H1 (cell line): ENCODE measurements at regions not wholly inside any gene's neighbourhood (a gene's known extent, or its start where the extent isn't known, plus 50 kb on each side); places are given as distances from the start of the nearest gene placed in this dataset.

Experiments used
- CTCF ChIA-PET: fragments of 300-600 bp; sonication (Branson Sonifier 250); formaldehyde crosslinking; loops from one replicate; lab custom pipeline; 2021; ENCODE audit not compliant: partially characterized antibody; lab: Charles Lee
- POLR2A ChIA-PET: fragments of 300-600 bp; sonication (Branson Sonifier 250); formaldehyde crosslinking; loops from one replicate; lab custom pipeline; 2021; ENCODE audit warnings: inconsistent platforms; ENCODE audit not compliant: partially characterized antibody; lab: Charles Lee
- DNase-seq, 2 experiments: peaks; one replicate each; pipeline versions ENCODE4 v3.0.0 to v3.0.0-alpha.2; 2010 to 2022; ENCODE audit warnings: low spot score in 2 of 2, low read depth in 1 of 2, mixed read lengths in 1 of 2
- FAIRE-seq: peaks from 2 replicates; lab custom pipeline; 2011; peaks lifted over from hg19 to GRCh38; lab: Jason Lieb, UNC
- H2AFZ ChIP-seq: 2 replicates; pipeline ENCODE4 v1.8.1; 2012; ENCODE audit warnings: low read length, inconsistent platforms
- H2AK5ac ChIP-seq: 2 replicates; pipeline ENCODE4 v1.6.1; 2013; ENCODE audit warnings: low read depth, low read length
- H2BK120ac ChIP-seq: replicated peaks from 2 replicates; pipeline ENCODE3; 2013; ENCODE audit warnings: low read depth, low read length, inconsistent platforms
- H2BK12ac ChIP-seq: 2 replicates; pipeline ENCODE4 v1.6.1; 2013; ENCODE audit warnings: low read depth, low read length
- H2BK15ac ChIP-seq: 2 replicates; pipeline ENCODE4 v1.6.1; 2013; ENCODE audit warnings: low read length
- H2BK20ac ChIP-seq: 2 replicates; pipeline ENCODE4 v1.6.1; 2013; ENCODE audit warnings: low read length
- H2BK5ac ChIP-seq: 2 replicates; pipeline ENCODE4 v1.6.1; 2013; ENCODE audit warnings: low read depth, low read length
- H3K14ac ChIP-seq: 2 replicates; pipeline ENCODE4 v1.6.1; 2013; ENCODE audit warnings: inconsistent platforms; ENCODE audit not compliant: insufficient read length
- H3K18ac ChIP-seq: 2 replicates; pipeline ENCODE4 v1.6.1; 2013; ENCODE audit warnings: low read length; ENCODE audit errors: extremely low read depth
- H3K23ac ChIP-seq: 2 replicates; pipeline ENCODE4 v1.6.1; 2013; ENCODE audit warnings: inconsistent platforms; ENCODE audit not compliant: insufficient read length
- H3K23me2 ChIP-seq: 2 replicates; pipeline ENCODE4 v1.6.1; 2013; ENCODE audit warnings: low read depth, low read length
- H3K27ac ChIP-seq: 2 replicates; pipeline ENCODE4 v1.6.1; 2011; ENCODE audit warnings: low read depth, low read length, inconsistent platforms
- H3K27me3 ChIP-seq, 4 experiments: replicated peaks in 1 of 4; 1 replicate in 1 of 4; 2 replicates in 3 of 4; pipeline versions ENCODE4 v1.6.1 to v1.8.1; 2011 to 2013; ENCODE audit warnings: low read length in 3 of 4, mild to moderate bottlenecking in 3 of 4, inconsistent platforms in 2 of 4, mixed read lengths in 2 of 4, moderate library complexity in 1 of 4; ENCODE audit not compliant: control insufficient read depth in 3 of 4, insufficient read depth in 3 of 4; ENCODE audit errors: extremely low read depth in 1 of 4
- H3K36me3 ChIP-seq, 4 experiments: 2 replicates each; pipeline versions ENCODE4 v1.6.1 to v1.8.1; 2011 to 2013; ENCODE audit warnings: mild to moderate bottlenecking in 4 of 4, low read length in 3 of 4, moderate library complexity in 2 of 4, control low read depth in 1 of 4, inconsistent platforms in 1 of 4; ENCODE audit not compliant: insufficient read depth in 4 of 4, control insufficient read depth in 2 of 4
- H3K4ac ChIP-seq: replicated peaks from 2 replicates; pipeline ENCODE3; 2013; ENCODE audit warnings: low read length, low read depth, mixed read lengths, inconsistent platforms; ENCODE audit not compliant: insufficient read length
- H3K4me1 ChIP-seq, 4 experiments: replicated peaks in 1 of 4; 1 replicate in 1 of 4; 2 replicates in 3 of 4; pipeline versions ENCODE4 v1.6.1 to v1.8.1; 2011 to 2013; ENCODE audit warnings: low read length in 3 of 4, inconsistent platforms in 2 of 4, mixed read lengths in 1 of 4; ENCODE audit not compliant: insufficient read depth in 4 of 4, control insufficient read depth in 3 of 4
- H3K4me2 ChIP-seq, 2 experiments: 2 replicates each; pipeline versions ENCODE4 v1.6.1 to v1.8.1; 2011 to 2013; ENCODE audit warnings: low read depth in 2 of 2, low read length in 2 of 2, control low read depth in 1 of 2, inconsistent platforms in 1 of 2, mild to moderate bottlenecking in 1 of 2; ENCODE audit not compliant: insufficient read depth in 1 of 2
- H3K4me3 ChIP-seq, 4 experiments: fragments of 200-600, 300-600 bp in 1 of 4; sonication (generic), shearing (Covaris generic), sonication (Bioruptor Twin) in 1 of 4; 2 replicates each; pipeline versions ENCODE4 v1.5.1 to v1.8.1; 2011 to 2016; ENCODE audit warnings: low read length in 4 of 4, low read depth in 3 of 4, control low read depth in 2 of 4, inconsistent platforms in 2 of 4, mild to moderate bottlenecking in 2 of 4, mixed read lengths in 1 of 4, moderate library complexity in 1 of 4; ENCODE audit not compliant: insufficient read depth in 2 of 4; ENCODE audit errors: extremely low read depth in 1 of 4
- H3K56ac ChIP-seq: replicated peaks from 2 replicates; pipeline ENCODE3; 2013; ENCODE audit warnings: low read depth, mild to moderate bottlenecking, mixed read lengths, low read length, inconsistent platforms; ENCODE audit not compliant: insufficient read length
- H3K79me1 ChIP-seq: 2 replicates; pipeline ENCODE4 v1.6.1; 2013; ENCODE audit warnings: low read depth, low read length, control low read depth
- H3K79me2 ChIP-seq, 2 experiments: 2 replicates each; pipeline versions ENCODE4 v1.6.1 to v1.8.1; 2012 to 2013; ENCODE audit warnings: low read length in 2 of 2, mild to moderate bottlenecking in 2 of 2, inconsistent platforms in 1 of 2; ENCODE audit not compliant: insufficient read depth in 2 of 2, control insufficient read depth in 1 of 2
- H3K9ac ChIP-seq, 4 experiments: replicated peaks in 1 of 4; 1 replicate in 1 of 4; 2 replicates in 3 of 4; pipeline versions ENCODE4 v1.6.1 to v1.8.1; 2011 to 2013; ENCODE audit warnings: low read depth in 3 of 4, low read length in 3 of 4, control low read depth in 2 of 4, mild to moderate bottlenecking in 2 of 4, moderate library complexity in 2 of 4, inconsistent platforms in 1 of 4; ENCODE audit errors: extremely low read depth in 1 of 4
- H3K9me3 ChIP-seq, 2 experiments: 2 replicates each; pipeline versions ENCODE4 v1.6.1 to v1.8.1; 2012 to 2013; ENCODE audit warnings: mild to moderate bottlenecking in 2 of 2, moderate library complexity in 2 of 2, control low read depth in 1 of 2, inconsistent platforms in 1 of 2, low read depth in 1 of 2, low read length in 1 of 2, mixed read lengths in 1 of 2; ENCODE audit not compliant: insufficient read depth in 2 of 2
- H4K20me1 ChIP-seq, 2 experiments: replicated peaks in 1 of 2; 2 replicates each; pipeline versions ENCODE3 to v1.8.1; 2011 to 2013; ENCODE audit warnings: inconsistent platforms in 2 of 2, low read length in 2 of 2, mild to moderate bottlenecking in 1 of 2; ENCODE audit not compliant: insufficient read depth in 2 of 2, control insufficient read depth in 1 of 2
- H4K5ac ChIP-seq: 2 replicates; pipeline ENCODE4 v1.6.1; 2013; ENCODE audit warnings: low read length, low read depth, mixed read lengths, inconsistent platforms; ENCODE audit not compliant: insufficient read length
- H4K8ac ChIP-seq: 2 replicates; pipeline ENCODE4 v1.8.0; 2013; ENCODE audit warnings: mild to moderate bottlenecking, moderate library complexity, low read length, inconsistent platforms; ENCODE audit not compliant: insufficient read depth; ENCODE audit errors: extremely low read depth
- H4K91ac ChIP-seq: replicated peaks from 2 replicates; pipeline ENCODE3; 2013; ENCODE audit warnings: low read length, mixed read lengths, inconsistent platforms; ENCODE audit not compliant: insufficient read length
- CBX5 ChIP-seq: fragments of 300-800, 300-1000 bp; sonication (generic); IDR thresholded peaks from 2 replicates; pipeline ENCODE4 v1.7.1; 2016; ENCODE audit warnings: antibody characterized with exemption, low read length, low read depth
- EGR1 ChIP-seq: IDR thresholded peaks from 2 replicates; pipeline ENCODE4 v1.6.1; 2011; ENCODE audit warnings: low read depth, low read length, borderline replicate concordance
- EP300 ChIP-seq, 2 experiments: IDR thresholded peaks; 1 replicate in 1 of 2; 2 replicates in 1 of 2; pipeline ENCODE4 v1.6.1; 2011 to 2012; ENCODE audit warnings: low read depth in 2 of 2, low read length in 2 of 2, mild to moderate bottlenecking in 2 of 2, borderline replicate concordance in 1 of 2, inconsistent platforms in 1 of 2, moderate library complexity in 1 of 2
- KDM4A ChIP-seq: IDR thresholded peaks from one replicate; pipeline ENCODE4 v1.7.1; 2012; ENCODE audit warnings: low read depth, mild to moderate bottlenecking, moderate library complexity, low read length, inconsistent platforms; ENCODE audit not compliant: severe bottlenecking
- RAD21 ChIP-seq, 2 experiments: IDR thresholded peaks in 1 of 2; conservative IDR thresholded peaks in 1 of 2; 2 replicates each; pipeline ENCODE4 v1.6.1; 2011; ENCODE audit warnings: low read depth in 2 of 2, low read length in 2 of 2, improper control_type of control experiment in 1 of 2, inconsistent platforms in 1 of 2, mild to moderate bottlenecking in 1 of 2, moderate library complexity in 1 of 2
- RXRA ChIP-seq: IDR thresholded peaks from 2 replicates; pipeline ENCODE4 v1.6.1; 2011; ENCODE audit warnings: low read depth, mild to moderate bottlenecking, low read length, moderate library complexity; ENCODE audit not compliant: insufficient read depth
- SIN3A ChIP-seq, 2 experiments: IDR thresholded peaks in 1 of 2; conservative IDR thresholded peaks in 1 of 2; 2 replicates each; pipeline ENCODE4 v1.6.1; 2011 to 2012; ENCODE audit warnings: low read length in 2 of 2, improper control_type of control experiment in 1 of 2, low read depth in 1 of 2, mild to moderate bottlenecking in 1 of 2
- SIRT6 ChIP-seq: IDR thresholded peaks from one replicate; pipeline ENCODE4 v1.7.1; 2012; ENCODE audit warnings: low read length, inconsistent platforms
- SP4 ChIP-seq: IDR thresholded peaks from 2 replicates; pipeline ENCODE4 v1.6.1; 2012; ENCODE audit warnings: low read length, inconsistent platforms
- TEAD4 ChIP-seq: IDR thresholded peaks from 2 replicates; pipeline ENCODE4 v1.6.1; 2012; ENCODE audit warnings: low read depth, low read length, inconsistent platforms, mixed read lengths
- WGBS, 2 experiments: shearing (Covaris generic) in 1 of 2; methylation state at CpG; one replicate each; pipeline versions ENCODE4 v1.1.6 to v1.1.7; 2013 to 2015; ENCODE audit warnings: low lambda C conversion rate in 2 of 2, mixed read lengths in 2 of 2, inconsistent platforms in 1 of 2, low coverage in 1 of 2, missing lambda C conversion rate in 1 of 2; ENCODE audit not compliant: insufficient replicate concordance in 2 of 2, insufficient coverage in 1 of 2, insufficient read length in 1 of 2; ENCODE audit errors: extremely low coverage in 1 of 2, missing lambda C conversion rate in 1 of 2; 5-methylcytosine and 5-hydroxymethylcytosine counted together
- TF ChIP-seq, protein P1 (sequence below): IDR thresholded peaks from 2 replicates; pipeline ENCODE4 v1.6.1; 2011; ENCODE audit warnings: low read length, improper control_type of control experiment
- TF ChIP-seq, protein P2 (sequence below): IDR thresholded peaks from 2 replicates; pipeline ENCODE4 v1.6.1; 2011; ENCODE audit warnings: low read depth, mild to moderate bottlenecking, low read length; ENCODE audit not compliant: insufficient read depth

DNA sequence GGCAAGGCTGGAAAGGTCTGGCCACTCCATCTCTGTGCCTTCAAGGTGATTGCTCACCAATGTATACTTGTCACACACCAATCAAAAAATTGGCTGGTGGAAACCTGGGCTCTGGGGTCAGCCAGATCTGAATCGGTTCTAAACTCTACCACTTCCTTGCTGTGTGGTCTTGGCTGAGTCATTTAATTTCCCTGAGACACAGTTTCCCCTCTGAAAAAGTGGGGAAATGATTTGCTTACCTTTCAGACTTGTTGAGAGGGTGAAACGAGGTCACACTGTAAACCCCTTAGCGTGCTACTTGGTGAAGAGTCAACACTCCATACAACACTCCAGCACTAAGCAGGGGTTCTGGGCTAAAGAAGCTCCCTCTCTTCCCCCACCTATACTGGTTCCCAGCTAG lies 252.3 kb upstream of the ZIC3 start:
- H2BK120ac ChIP-seq, result no peak overlapping the region
- no peak overlapping the region for H2BK15ac ChIP-seq
- H4K8ac ChIP-seq, result no peak overlapping the region
- no peak overlapping the region for H4K5ac ChIP-seq
- FAIRE-seq (no peak), DNase-seq (no peak)
- H3K23me2 ChIP-seq, result no peaks in the 10 kb centered on the region
- no peak overlapping the region for H3K4ac ChIP-seq
- H4K91ac ChIP-seq, result no peak overlapping the region
- no peak overlapping the region for H2BK5ac ChIP-seq
- H3K14ac ChIP-seq, result no peak overlapping the region
- H3K79me1 ChIP-seq, result no peaks in the 10 kb centered on the region
- 76% methylated on average over 2 of the region's 3 CpGs; no CpG with 5 or more reads in 1 of the 2 experiments for WGBS, 2 experiments
- H3K9ac ChIP-seq, result no peak overlapping the region
- H3K18ac ChIP-seq, result no peak overlapping the region
- H3K4me3 ChIP-seq, result no peak overlapping the region
- H3K36me3 ChIP-seq, result no peaks in the 10 kb centered on the region
- ChIA-PET CTCF (no interaction called here), POLR2A (no interaction called here)
- H3K27me3 ChIP-seq, result no peaks in the 10 kb centered on the region
- H3K9me3 ChIP-seq, result no peaks in the 10 kb centered on the region
- H3K4me2 ChIP-seq, result no peak overlapping the region
- H2AK5ac ChIP-seq, result no peak overlapping the region
- H3K27ac ChIP-seq, result no peak overlapping the region
- H2AFZ ChIP-seq, result no peak overlapping the region
- H3K23ac ChIP-seq, result no peak overlapping the region
- H3K4me1 ChIP-seq, result no peaks in the 10 kb centered on the region
- no peaks in the 10 kb centered on the region for H3K79me2 ChIP-seq
- no peak overlapping the region for H2BK12ac ChIP-seq
- no peak overlapping the region for H2BK20ac ChIP-seq
- H3K56ac ChIP-seq, result no peak overlapping the region
- no peaks in the 10 kb centered on the region for H4K20me1 ChIP-seq
- TF ChIP-seq, protein P1, sequence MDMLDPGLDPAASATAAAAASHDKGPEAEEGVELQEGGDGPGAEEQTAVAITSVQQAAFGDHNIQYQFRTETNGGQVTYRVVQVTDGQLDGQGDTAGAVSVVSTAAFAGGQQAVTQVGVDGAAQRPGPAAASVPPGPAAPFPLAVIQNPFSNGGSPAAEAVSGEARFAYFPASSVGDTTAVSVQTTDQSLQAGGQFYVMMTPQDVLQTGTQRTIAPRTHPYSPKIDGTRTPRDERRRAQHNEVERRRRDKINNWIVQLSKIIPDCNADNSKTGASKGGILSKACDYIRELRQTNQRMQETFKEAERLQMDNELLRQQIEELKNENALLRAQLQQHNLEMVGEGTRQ, result no peak
- TF ChIP-seq RAD21 (IDR thresholded peaks at IDR 0.05 in 1 of 2, conservative IDR thresholded peaks at IDR 0.05 in 1 of 2; ENCODE audit: low read depth in 2 of 2, low read length in 2 of 2) (no peak), SP4 (no peak), RXRA (no peak), SIRT6 (no peak), SIN3A (conservative IDR thresholded peaks at IDR 0.05 in 1 of 2, IDR thresholded peaks at IDR 0.05 in 1 of 2; ENCODE audit: low read depth in 1 of 2, low read length in 2 of 2) (no peak), TEAD4 (no peak), EGR1 (no peak), CBX5 (no peak), EP300 (IDR thresholded peaks at IDR 0.05; ENCODE audit: borderline replicate concordance in 1 of 2, low read depth in 2 of 2, low read length in 2 of 2) (no peak), KDM4A (no peak)
- TF ChIP-seq, protein P2, sequence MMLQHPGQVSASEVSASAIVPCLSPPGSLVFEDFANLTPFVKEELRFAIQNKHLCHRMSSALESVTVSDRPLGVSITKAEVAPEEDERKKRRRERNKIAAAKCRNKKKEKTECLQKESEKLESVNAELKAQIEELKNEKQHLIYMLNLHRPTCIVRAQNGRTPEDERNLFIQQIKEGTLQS, result no peak
